H1 (cell line): ENCODE measurements at regions not wholly inside any gene's neighbourhood (a gene's known extent, or its start where the extent isn't known, plus 50 kb on each side); places are given as distances from the start of the nearest gene placed in this dataset.

Experiments used
- CTCF ChIA-PET: fragments of 300-600 bp; sonication (Branson Sonifier 250); formaldehyde crosslinking; loops from one replicate; lab custom pipeline; 2021; ENCODE audit not compliant: partially characterized antibody; lab: Charles Lee
- POLR2A ChIA-PET: fragments of 300-600 bp; sonication (Branson Sonifier 250); formaldehyde crosslinking; loops from one replicate; lab custom pipeline; 2021; ENCODE audit warnings: inconsistent platforms; ENCODE audit not compliant: partially characterized antibody; lab: Charles Lee
- DNase-seq, 2 experiments: peaks; one replicate each; pipeline versions ENCODE4 v3.0.0 to v3.0.0-alpha.2; 2010 to 2022; ENCODE audit warnings: low spot score in 2 of 2, low read depth in 1 of 2, mixed read lengths in 1 of 2
- FAIRE-seq: peaks from 2 replicates; lab custom pipeline; 2011; peaks lifted over from hg19 to GRCh38; lab: Jason Lieb, UNC
- H2AFZ ChIP-seq: 2 replicates; pipeline ENCODE4 v1.8.1; 2012; ENCODE audit warnings: low read length, inconsistent platforms
- H2AK5ac ChIP-seq: 2 replicates; pipeline ENCODE4 v1.6.1; 2013; ENCODE audit warnings: low read depth, low read length
- H2BK120ac ChIP-seq: replicated peaks from 2 replicates; pipeline ENCODE3; 2013; ENCODE audit warnings: low read depth, low read length, inconsistent platforms
- H2BK12ac ChIP-seq: 2 replicates; pipeline ENCODE4 v1.6.1; 2013; ENCODE audit warnings: low read depth, low read length
- H2BK15ac ChIP-seq: 2 replicates; pipeline ENCODE4 v1.6.1; 2013; ENCODE audit warnings: low read length
- H2BK20ac ChIP-seq: 2 replicates; pipeline ENCODE4 v1.6.1; 2013; ENCODE audit warnings: low read length
- H2BK5ac ChIP-seq: 2 replicates; pipeline ENCODE4 v1.6.1; 2013; ENCODE audit warnings: low read depth, low read length
- H3K14ac ChIP-seq: 2 replicates; pipeline ENCODE4 v1.6.1; 2013; ENCODE audit warnings: inconsistent platforms; ENCODE audit not compliant: insufficient read length
- H3K18ac ChIP-seq: 2 replicates; pipeline ENCODE4 v1.6.1; 2013; ENCODE audit warnings: low read length; ENCODE audit errors: extremely low read depth
- H3K23ac ChIP-seq: 2 replicates; pipeline ENCODE4 v1.6.1; 2013; ENCODE audit warnings: inconsistent platforms; ENCODE audit not compliant: insufficient read length
- H3K23me2 ChIP-seq: 2 replicates; pipeline ENCODE4 v1.6.1; 2013; ENCODE audit warnings: low read depth, low read length
- H3K27ac ChIP-seq: 2 replicates; pipeline ENCODE4 v1.6.1; 2011; ENCODE audit warnings: low read depth, low read length, inconsistent platforms
- H3K27me3 ChIP-seq, 4 experiments: replicated peaks in 1 of 4; 1 replicate in 1 of 4; 2 replicates in 3 of 4; pipeline versions ENCODE4 v1.6.1 to v1.8.1; 2011 to 2013; ENCODE audit warnings: low read length in 3 of 4, mild to moderate bottlenecking in 3 of 4, inconsistent platforms in 2 of 4, mixed read lengths in 2 of 4, moderate library complexity in 1 of 4; ENCODE audit not compliant: control insufficient read depth in 3 of 4, insufficient read depth in 3 of 4; ENCODE audit errors: extremely low read depth in 1 of 4
- H3K36me3 ChIP-seq, 4 experiments: 2 replicates each; pipeline versions ENCODE4 v1.6.1 to v1.8.1; 2011 to 2013; ENCODE audit warnings: mild to moderate bottlenecking in 4 of 4, low read length in 3 of 4, moderate library complexity in 2 of 4, control low read depth in 1 of 4, inconsistent platforms in 1 of 4; ENCODE audit not compliant: insufficient read depth in 4 of 4, control insufficient read depth in 2 of 4
- H3K4ac ChIP-seq: replicated peaks from 2 replicates; pipeline ENCODE3; 2013; ENCODE audit warnings: low read length, low read depth, mixed read lengths, inconsistent platforms; ENCODE audit not compliant: insufficient read length
- H3K4me1 ChIP-seq, 4 experiments: replicated peaks in 1 of 4; 1 replicate in 1 of 4; 2 replicates in 3 of 4; pipeline versions ENCODE4 v1.6.1 to v1.8.1; 2011 to 2013; ENCODE audit warnings: low read length in 3 of 4, inconsistent platforms in 2 of 4, mixed read lengths in 1 of 4; ENCODE audit not compliant: insufficient read depth in 4 of 4, control insufficient read depth in 3 of 4
- H3K4me2 ChIP-seq, 2 experiments: 2 replicates each; pipeline versions ENCODE4 v1.6.1 to v1.8.1; 2011 to 2013; ENCODE audit warnings: low read depth in 2 of 2, low read length in 2 of 2, control low read depth in 1 of 2, inconsistent platforms in 1 of 2, mild to moderate bottlenecking in 1 of 2; ENCODE audit not compliant: insufficient read depth in 1 of 2
- H3K4me3 ChIP-seq, 4 experiments: fragments of 200-600, 300-600 bp in 1 of 4; sonication (generic), shearing (Covaris generic), sonication (Bioruptor Twin) in 1 of 4; 2 replicates each; pipeline versions ENCODE4 v1.5.1 to v1.8.1; 2011 to 2016; ENCODE audit warnings: low read length in 4 of 4, low read depth in 3 of 4, control low read depth in 2 of 4, inconsistent platforms in 2 of 4, mild to moderate bottlenecking in 2 of 4, mixed read lengths in 1 of 4, moderate library complexity in 1 of 4; ENCODE audit not compliant: insufficient read depth in 2 of 4; ENCODE audit errors: extremely low read depth in 1 of 4
- H3K56ac ChIP-seq: replicated peaks from 2 replicates; pipeline ENCODE3; 2013; ENCODE audit warnings: low read depth, mild to moderate bottlenecking, mixed read lengths, low read length, inconsistent platforms; ENCODE audit not compliant: insufficient read length
- H3K79me1 ChIP-seq: 2 replicates; pipeline ENCODE4 v1.6.1; 2013; ENCODE audit warnings: low read depth, low read length, control low read depth
- H3K79me2 ChIP-seq, 2 experiments: 2 replicates each; pipeline versions ENCODE4 v1.6.1 to v1.8.1; 2012 to 2013; ENCODE audit warnings: low read length in 2 of 2, mild to moderate bottlenecking in 2 of 2, inconsistent platforms in 1 of 2; ENCODE audit not compliant: insufficient read depth in 2 of 2, control insufficient read depth in 1 of 2
- H3K9ac ChIP-seq, 4 experiments: replicated peaks in 1 of 4; 1 replicate in 1 of 4; 2 replicates in 3 of 4; pipeline versions ENCODE4 v1.6.1 to v1.8.1; 2011 to 2013; ENCODE audit warnings: low read depth in 3 of 4, low read length in 3 of 4, control low read depth in 2 of 4, mild to moderate bottlenecking in 2 of 4, moderate library complexity in 2 of 4, inconsistent platforms in 1 of 4; ENCODE audit errors: extremely low read depth in 1 of 4
- H3K9me3 ChIP-seq, 2 experiments: 2 replicates each; pipeline versions ENCODE4 v1.6.1 to v1.8.1; 2012 to 2013; ENCODE audit warnings: mild to moderate bottlenecking in 2 of 2, moderate library complexity in 2 of 2, control low read depth in 1 of 2, inconsistent platforms in 1 of 2, low read depth in 1 of 2, low read length in 1 of 2, mixed read lengths in 1 of 2; ENCODE audit not compliant: insufficient read depth in 2 of 2
- H4K20me1 ChIP-seq, 2 experiments: replicated peaks in 1 of 2; 2 replicates each; pipeline versions ENCODE3 to v1.8.1; 2011 to 2013; ENCODE audit warnings: inconsistent platforms in 2 of 2, low read length in 2 of 2, mild to moderate bottlenecking in 1 of 2; ENCODE audit not compliant: insufficient read depth in 2 of 2, control insufficient read depth in 1 of 2
- H4K5ac ChIP-seq: 2 replicates; pipeline ENCODE4 v1.6.1; 2013; ENCODE audit warnings: low read length, low read depth, mixed read lengths, inconsistent platforms; ENCODE audit not compliant: insufficient read length
- H4K8ac ChIP-seq: 2 replicates; pipeline ENCODE4 v1.8.0; 2013; ENCODE audit warnings: mild to moderate bottlenecking, moderate library complexity, low read length, inconsistent platforms; ENCODE audit not compliant: insufficient read depth; ENCODE audit errors: extremely low read depth
- H4K91ac ChIP-seq: replicated peaks from 2 replicates; pipeline ENCODE3; 2013; ENCODE audit warnings: low read length, mixed read lengths, inconsistent platforms; ENCODE audit not compliant: insufficient read length
- ATF3 ChIP-seq: IDR thresholded peaks from 2 replicates; pipeline ENCODE4 v1.6.1; 2011; ENCODE audit warnings: low read depth, mild to moderate bottlenecking, low read length; ENCODE audit not compliant: insufficient read depth
- BRCA1 ChIP-seq: IDR thresholded peaks from 2 replicates; pipeline ENCODE4 v1.6.1; 2012; ENCODE audit warnings: low read depth, low read length, improper control_type of control experiment
- CHD2 ChIP-seq: IDR thresholded peaks from 2 replicates; pipeline ENCODE4 v1.6.1; 2012; ENCODE audit warnings: low read length, improper control_type of control experiment
- CREB1 ChIP-seq: IDR thresholded peaks from 2 replicates; pipeline ENCODE4 v1.6.1; 2012; ENCODE audit warnings: inconsistent platforms
- HDAC6 ChIP-seq: IDR thresholded peaks from one replicate; pipeline ENCODE4 v1.7.1; 2012; ENCODE audit warnings: low read depth, mild to moderate bottlenecking, inconsistent platforms, low read length, moderate library complexity
- MAFK ChIP-seq: IDR thresholded peaks from 2 replicates; pipeline ENCODE4 v1.6.1; 2012; ENCODE audit warnings: low read depth, mild to moderate bottlenecking, improper control_type of control experiment, low read length
- PHF8 ChIP-seq: fragments of 200-600 bp; sonication (generic); conservative IDR thresholded peaks from 2 replicates; pipeline ENCODE4 v1.7.1; 2012; ENCODE audit warnings: low read depth, mild to moderate bottlenecking, inconsistent platforms, low read length, moderate library complexity
- RBBP5 ChIP-seq: IDR thresholded peaks from 2 replicates; pipeline ENCODE4 v1.7.1; 2012; ENCODE audit warnings: low read depth, mild to moderate bottlenecking, inconsistent platforms, low read length, moderate library complexity, borderline replicate concordance
- SAP30 ChIP-seq: fragments of 300-600 bp; sonication (generic); IDR thresholded peaks from 2 replicates; pipeline ENCODE4 v1.7.1; 2012; ENCODE audit warnings: low read length, moderate library complexity, mild to moderate bottlenecking, inconsistent platforms; ENCODE audit not compliant: insufficient read depth, insufficient replicate concordance
- SIN3A ChIP-seq, 2 experiments: IDR thresholded peaks in 1 of 2; conservative IDR thresholded peaks in 1 of 2; 2 replicates each; pipeline ENCODE4 v1.6.1; 2011 to 2012; ENCODE audit warnings: low read length in 2 of 2, improper control_type of control experiment in 1 of 2, low read depth in 1 of 2, mild to moderate bottlenecking in 1 of 2
- SIRT6 ChIP-seq: IDR thresholded peaks from one replicate; pipeline ENCODE4 v1.7.1; 2012; ENCODE audit warnings: low read length, inconsistent platforms
- SP2 ChIP-seq: IDR thresholded peaks from 2 replicates; pipeline ENCODE4 v1.6.1; 2012; ENCODE audit warnings: mild to moderate bottlenecking, low read length, inconsistent platforms
- SP4 ChIP-seq: IDR thresholded peaks from 2 replicates; pipeline ENCODE4 v1.6.1; 2012; ENCODE audit warnings: low read length, inconsistent platforms
- TBP ChIP-seq: IDR thresholded peaks from 2 replicates; pipeline ENCODE4 v1.6.1; 2011; ENCODE audit warnings: low read depth, low read length, improper control_type of control experiment
- TCF12 ChIP-seq: IDR thresholded peaks from 2 replicates; pipeline ENCODE4 v1.6.1; 2011; ENCODE audit warnings: low read depth, mild to moderate bottlenecking, low read length
- WGBS, 2 experiments: shearing (Covaris generic) in 1 of 2; methylation state at CpG; one replicate each; pipeline versions ENCODE4 v1.1.6 to v1.1.7; 2013 to 2015; ENCODE audit warnings: low lambda C conversion rate in 2 of 2, mixed read lengths in 2 of 2, inconsistent platforms in 1 of 2, low coverage in 1 of 2, missing lambda C conversion rate in 1 of 2; ENCODE audit not compliant: insufficient replicate concordance in 2 of 2, insufficient coverage in 1 of 2, insufficient read length in 1 of 2; ENCODE audit errors: extremely low coverage in 1 of 2, missing lambda C conversion rate in 1 of 2; 5-methylcytosine and 5-hydroxymethylcytosine counted together

GRCh38 chr16:64704386-64704785, 417.5 kb downstream of the CDH11 start:
- Histone ChIP-seq H3K79me2 (no peaks in the 10 kb centered on the region), H3K4me1 (no peaks in the 10 kb centered on the region), H3K14ac (no peak overlapping the region), H2BK20ac (no peak overlapping the region), H3K27ac (no peak overlapping the region), H4K91ac (no peak overlapping the region), H4K8ac (no peak overlapping the region), H3K4me2 (no peak overlapping the region), H2BK12ac (no peak overlapping the region), H3K18ac (no peak overlapping the region), H3K23ac (no peak overlapping the region), H3K36me3 (no peaks in the 10 kb centered on the region), H3K27me3 (no peaks in the 10 kb centered on the region), H3K23me2 (no peaks in the 10 kb centered on the region), H2BK15ac (no peak overlapping the region), H4K5ac (no peak overlapping the region), H3K79me1 (no peaks in the 10 kb centered on the region), H3K9me3 (no peaks in the 10 kb centered on the region), H3K9ac (no peak overlapping the region), H2BK5ac (no peak overlapping the region), H2BK120ac (no peak overlapping the region), H4K20me1 (no peaks in the 10 kb centered on the region), H3K56ac (no peak overlapping the region), H3K4me3 (no peak overlapping the region), H2AFZ (no peak overlapping the region), H3K4ac (no peak overlapping the region), H2AK5ac (no peak overlapping the region)
- POLR2A ChIA-PET = no interaction called here
- 95% methylated on average over 2 of the region's 2 CpGs; no CpG with 5 or more reads in 1 of the 2 experiments for WGBS, 2 experiments
- FAIRE-seq (no peak), DNase-seq (no peak)
- TF ChIP-seq CHD2 (no peak), MAFK (no peak), SAP30 (no peak), PHF8 (no peak), BRCA1 (no peak), TCF12 (no peak), TBP (no peak), CREB1 (no peak), ATF3 (no peak), HDAC6 (no peak), SIRT6 (no peak), RBBP5 (no peak), SP2 (no peak), SP4 (no peak), SIN3A (conservative IDR thresholded peaks at IDR 0.05 in 1 of 2, IDR thresholded peaks at IDR 0.05 in 1 of 2; ENCODE audit: low read depth in 1 of 2, low read length in 2 of 2) (no peak)
- CTCF ChIA-PET = interaction anchor here (1.0 to 1.4 kb wide), 2 partner anchors 9 to 77 kb away, joined by 3 read pairs; no protein-coding TSS in a partner anchor
